ENCODE measurements at regions not wholly inside any gene's neighbourhood (a gene's known extent, or its start where the extent isn't known, plus 50 kb on each side); places are given as distances from the start of the nearest gene placed in this dataset.

GRCh38 chr21:27418346-27418745, 451.5 kb upstream of the ADAMTS5 start:
- no peak for TF ChIP-seq CTCF (IDR thresholded peaks at IDR 0.05)
- no peak for TF ChIP-seq POLR2A (IDR thresholded peaks at IDR 0.05)
- no peak for TF ChIP-seq EP300 (IDR thresholded peaks at IDR 0.05)
